AG04449 (cell line): ENCODE measurements at regions not wholly inside any gene's neighbourhood (a gene's known extent, or its start where the extent isn't known, plus 50 kb on each side); places are given as distances from the start of the nearest gene placed in this dataset.

Experiments used
- CTCF ChIA-PET: fragments of 350-600 bp; formaldehyde crosslinking; extraction: SDS; loops from one replicate; lab custom pipeline; 2021; ENCODE audit warnings: antibody characterized with exemption; lab: Yijun Ruan, JAX
- POLR2A ChIA-PET: fragments of 400-600, 350-600 bp; formaldehyde crosslinking; extraction: SDS; loops from one replicate; lab custom pipeline; 2020; ENCODE audit warnings: antibody characterized with exemption, inconsistent platforms; lab: Yijun Ruan, JAX
- DNase-seq: peaks from one replicate; pipeline ENCODE4 v3.0.0-alpha.2; 2010; ENCODE audit warnings: low read depth, low spot score
- H3K4me3 ChIP-seq: 2 replicates; pipeline ENCODE4 v1.5.1; 2011; ENCODE audit warnings: low read depth, mild to moderate bottlenecking, control low read depth, low read length
- CTCF ChIP-seq: IDR thresholded peaks from one replicate; pipeline ENCODE4 v1.5.1; 2011; ENCODE audit warnings: mild to moderate bottlenecking, moderate library complexity, low read length, control low read depth, inconsistent platforms; ENCODE audit not compliant: insufficient read depth; ENCODE audit errors: missing control alignments

DNA sequence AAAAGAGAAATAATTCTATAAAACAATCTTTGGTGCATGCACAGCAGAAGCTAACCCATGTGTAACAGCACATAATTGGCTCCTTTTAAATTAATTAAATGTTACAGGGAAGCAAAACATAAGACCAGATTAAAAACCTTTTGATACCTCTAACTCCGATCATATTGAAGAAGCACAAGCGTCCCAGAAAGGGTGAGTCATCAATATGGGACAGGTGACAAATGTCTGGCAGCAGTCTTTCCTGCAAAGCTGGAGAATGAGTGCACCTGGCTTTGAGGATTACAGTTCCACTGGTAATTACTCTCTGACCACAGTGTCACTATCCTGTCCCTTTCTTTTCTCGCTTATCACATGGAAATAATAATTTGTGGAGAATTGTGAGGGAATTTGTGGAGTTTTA is 94.6 kb downstream of the FAM9B start:
- POLR2A ChIA-PET, result no interaction called here
- no peak for TF ChIP-seq CTCF
- CTCF ChIA-PET, result no interaction called here
- no peak overlapping the region for H3K4me3 ChIP-seq
- DNase-seq, result no peak

DNA sequence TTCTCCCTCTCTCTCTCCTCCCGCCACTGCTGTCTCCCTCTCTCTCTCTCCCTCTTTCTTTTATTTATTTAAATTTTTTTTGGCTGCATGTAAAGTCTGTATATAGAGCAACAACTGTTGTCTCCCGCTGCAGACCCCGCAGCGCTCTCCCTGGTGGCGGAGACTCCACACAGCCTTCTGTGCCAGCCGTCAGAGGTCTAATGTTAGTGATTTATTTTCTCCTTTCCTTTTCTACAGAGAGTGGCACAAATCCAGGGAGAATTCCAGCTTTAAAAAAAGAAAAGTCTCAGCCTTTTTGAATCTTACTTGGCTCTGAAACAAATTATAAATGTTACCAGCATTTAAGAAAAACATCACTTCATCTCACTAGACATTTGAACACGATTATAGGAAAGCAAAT is 106.2 kb downstream of the FAM9B start:
- no peak for TF ChIP-seq CTCF
- ChIA-PET POLR2A (no interaction called here), CTCF (no interaction called here)
- no peak for DNase-seq
- H3K4me3 ChIP-seq, result no peak overlapping the region

DNA sequence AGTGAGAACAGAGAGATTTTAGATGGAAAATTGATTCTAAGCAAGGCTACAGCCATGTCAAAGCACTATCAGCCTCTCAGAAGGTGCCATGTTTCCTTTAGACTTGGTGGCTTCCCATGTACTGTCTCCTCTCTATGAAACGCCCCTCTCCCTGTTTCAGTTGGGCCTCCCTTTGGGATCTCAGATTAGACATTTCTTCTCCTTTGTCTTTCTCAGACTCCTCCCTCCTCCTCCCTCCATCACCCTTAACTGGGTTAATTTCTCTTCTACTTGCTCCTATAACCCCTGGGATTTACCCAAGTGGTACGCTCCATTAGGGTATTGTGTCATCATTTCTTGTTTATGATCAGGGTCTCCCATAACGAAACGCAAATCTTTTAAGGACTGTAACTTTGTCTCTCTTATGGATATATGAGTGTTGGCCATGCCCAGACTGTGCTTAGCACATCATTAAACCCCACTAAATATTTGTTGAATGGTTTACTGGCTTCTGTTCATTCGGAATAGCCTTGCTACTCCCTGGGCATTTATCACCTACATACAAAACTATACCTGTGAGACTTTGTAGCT is 106.8 kb downstream of the FAM9B start:
- TF ChIP-seq CTCF, result no peak
- ChIA-PET POLR2A (no interaction called here), CTCF (no interaction called here)
- no peak for DNase-seq
- no peak overlapping the region for H3K4me3 ChIP-seq

- TF ChIP-seq CTCF, result no peak
- CTCF ChIA-PET, result no interaction called here
- DNase-seq, result no peak
- no peak overlapping the region for H3K4me3 ChIP-seq
- POLR2A ChIA-PET, result no interaction called here
These were observed 112.3 kb downstream of the FAM9B start for GRCh38 chrX:8921615-8922014.

- TF ChIP-seq CTCF, result no peak
- H3K4me3 ChIP-seq, result no peak overlapping the region
- ChIA-PET CTCF (no interaction called here), POLR2A (no interaction called here)
- DNase-seq, result no peak
These were observed 114.1 kb downstream of the FAM9B start for GRCh38 chrX:8919801-8920200.

DNA sequence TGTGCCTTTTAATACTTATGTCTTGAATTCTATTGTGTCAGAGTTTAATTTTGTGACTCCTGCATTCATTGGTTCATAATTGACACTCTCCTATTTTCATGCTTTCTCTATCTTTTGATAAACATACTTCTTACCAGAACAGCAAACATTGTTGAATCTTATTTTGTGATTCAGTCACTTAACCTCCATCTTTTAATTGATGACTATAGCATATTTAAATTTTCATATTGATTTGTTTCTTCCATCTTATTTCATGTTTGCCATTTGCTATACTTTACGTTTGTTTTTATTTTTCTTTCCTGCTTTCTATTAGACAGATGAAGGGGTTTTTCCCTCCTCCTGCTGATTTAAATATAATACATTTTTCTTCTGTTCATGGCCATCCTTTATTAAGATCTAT is 115.5 kb upstream of the FAM9A start:
- no peak for DNase-seq
- TF ChIP-seq CTCF, result no peak
- POLR2A ChIA-PET, result no interaction called here
- CTCF ChIA-PET, result no interaction called here
- no peak overlapping the region for H3K4me3 ChIP-seq

GRCh38 chrX:8914681-8915080 is 113.5 kb upstream of the FAM9A start:
- H3K4me3 ChIP-seq, result no peak overlapping the region
- CTCF ChIA-PET, result no interaction called here
- TF ChIP-seq CTCF, result no peak
- POLR2A ChIA-PET, result no interaction called here
- no peak for DNase-seq
